ENCODE measurements at regions not wholly inside any gene's neighbourhood (a gene's known extent, or its start where the extent isn't known, plus 50 kb on each side); places are given as distances from the start of the nearest gene placed in this dataset.
A peak's percentile ranks its signal among the peaks of the same experiment; 100 is the strongest.

DNA sequence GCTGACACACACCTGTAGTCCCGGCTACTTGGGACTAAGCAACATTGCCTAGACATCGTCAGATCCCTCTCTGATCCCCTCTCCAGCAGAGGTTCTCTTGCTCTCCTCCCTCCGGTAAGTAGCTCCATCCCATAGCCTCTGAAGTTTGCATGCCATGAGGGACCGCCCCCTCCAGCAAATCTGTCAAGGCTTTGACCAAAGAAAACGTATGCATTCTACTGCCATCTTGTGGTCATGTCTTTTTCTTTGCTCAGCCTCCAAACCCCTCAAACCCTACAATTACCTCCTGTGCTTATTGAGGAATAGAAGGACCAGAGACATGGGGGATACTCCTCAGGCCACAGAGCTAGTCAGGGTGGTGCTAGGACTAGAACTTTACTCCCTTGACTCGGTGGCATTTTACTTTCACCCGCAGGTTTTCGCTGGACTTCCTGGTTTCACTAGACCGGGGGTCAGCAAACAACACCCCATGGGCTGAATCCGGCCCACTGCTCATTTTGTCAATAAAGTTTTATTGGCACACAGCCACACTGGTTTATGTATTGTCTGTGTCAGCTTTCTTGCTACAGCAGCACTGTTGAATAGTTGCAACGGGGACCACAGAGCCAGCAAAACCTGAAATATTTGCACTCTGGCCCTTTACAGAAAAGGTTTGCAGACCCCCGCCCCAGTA, 202.6 kb upstream of the FOXK1 start:
- in situ Hi-C loops (cut with MboI): no loop called here
- peak; percentile 40 for TF ChIP-seq MEIS2 (IDR thresholded peaks at IDR 0.05; ENCODE audit: partially characterized antibody)
- no peak for TF ChIP-seq COPS2 (conservative IDR thresholded peaks at IDR 0.05)
- TF ChIP-seq RAD21 (CRISPR knock-in tag; conservative IDR thresholded peaks at IDR 0.05 in 1 of 2, IDR thresholded peaks at IDR 0.05 in 1 of 2): peak; percentile 20 to 66; a peak in 2 of 4 replicates
- TF ChIP-seq XRCC5 (IDR thresholded peaks at IDR 0.05; ENCODE audit: low read depth, low read length): 0 out of 2 replicates have a peak, but pooled peaks have one; percentile 29
- TF ChIP-seq CTCF (IDR thresholded peaks at IDR 0.05 in 2 of 3, conservative IDR thresholded peaks at IDR 0.05 in 1 of 3; ENCODE audit: insufficient read depth in 2 of 3, low read depth in 1 of 3, low read length in 3 of 3): peak; percentile 53 to 64 (median 58)
- TF ChIP-seq, protein P1, sequence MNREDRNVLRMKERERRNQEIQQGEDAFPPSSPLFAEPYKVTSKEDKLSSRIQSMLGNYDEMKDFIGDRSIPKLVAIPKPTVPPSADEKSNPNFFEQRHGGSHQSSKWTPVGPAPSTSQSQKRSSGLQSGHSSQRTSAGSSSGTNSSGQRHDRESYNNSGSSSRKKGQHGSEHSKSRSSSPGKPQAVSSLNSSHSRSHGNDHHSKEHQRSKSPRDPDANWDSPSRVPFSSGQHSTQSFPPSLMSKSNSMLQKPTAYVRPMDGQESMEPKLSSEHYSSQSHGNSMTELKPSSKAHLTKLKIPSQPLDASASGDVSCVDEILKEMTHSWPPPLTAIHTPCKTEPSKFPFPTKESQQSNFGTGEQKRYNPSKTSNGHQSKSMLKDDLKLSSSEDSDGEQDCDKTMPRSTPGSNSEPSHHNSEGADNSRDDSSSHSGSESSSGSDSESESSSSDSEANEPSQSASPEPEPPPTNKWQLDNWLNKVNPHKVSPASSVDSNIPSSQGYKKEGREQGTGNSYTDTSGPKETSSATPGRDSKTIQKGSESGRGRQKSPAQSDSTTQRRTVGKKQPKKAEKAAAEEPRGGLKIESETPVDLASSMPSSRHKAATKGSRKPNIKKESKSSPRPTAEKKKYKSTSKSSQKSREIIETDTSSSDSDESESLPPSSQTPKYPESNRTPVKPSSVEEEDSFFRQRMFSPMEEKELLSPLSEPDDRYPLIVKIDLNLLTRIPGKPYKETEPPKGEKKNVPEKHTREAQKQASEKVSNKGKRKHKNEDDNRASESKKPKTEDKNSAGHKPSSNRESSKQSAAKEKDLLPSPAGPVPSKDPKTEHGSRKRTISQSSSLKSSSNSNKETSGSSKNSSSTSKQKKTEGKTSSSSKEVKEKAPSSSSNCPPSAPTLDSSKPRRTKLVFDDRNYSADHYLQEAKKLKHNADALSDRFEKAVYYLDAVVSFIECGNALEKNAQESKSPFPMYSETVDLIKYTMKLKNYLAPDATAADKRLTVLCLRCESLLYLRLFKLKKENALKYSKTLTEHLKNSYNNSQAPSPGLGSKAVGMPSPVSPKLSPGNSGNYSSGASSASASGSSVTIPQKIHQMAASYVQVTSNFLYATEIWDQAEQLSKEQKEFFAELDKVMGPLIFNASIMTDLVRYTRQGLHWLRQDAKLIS (CRISPR knock-in tag; IDR thresholded peaks at IDR 0.05): no peak
- TF ChIP-seq NFATC3 (IDR thresholded peaks at IDR 0.05): no peak
- TF ChIP-seq ZNF239 (CRISPR knock-in tag; IDR thresholded peaks at IDR 0.05): no peak
- TF ChIP-seq SMC3 (conservative IDR thresholded peaks at IDR 0.05; ENCODE audit: insufficient read depth, low read depth, low read length): peak; percentile 56

More for the DNA sequence above, 202.6 kb upstream of the FOXK1 start:
- no peaks in the 10 kb centered on the region; the same call in 1 of the 2 replicates for H3K9me3 ChIP-seq (replicated peaks; ENCODE audit: control insufficient read depth, insufficient read depth, low read depth, low read length)
- H3K27ac ChIP-seq (ENCODE audit: extremely low read depth, low read depth, low read length): no peak overlapping the region
- H3K79me2 ChIP-seq (ENCODE audit: control insufficient read depth, insufficient read depth, low read length): no peaks in the 10 kb centered on the region
- H2AFZ ChIP-seq (ENCODE audit: low read depth, low read length): no peak overlapping the region
- intact Hi-C loops (cut with micrococcal nuclease): loop anchor here (2.0 kb wide), 1 partner anchor 253 kb away; no protein-coding TSS in a partner anchor
- no peak overlapping the region for H3K4me3 ChIP-seq
- DNase-seq (ENCODE audit: extremely low read depth in 1 of 4, low spot score in 3 of 4) (peak; percentile 64 to 74 (median 66)), FAIRE-seq (peak; percentile 93), ATAC-seq (peak; percentile 94)
- H3K27me3 ChIP-seq (ENCODE audit: control insufficient read depth in 2 of 2, insufficient read depth in 2 of 2, low read length in 2 of 2): no peaks in the 10 kb centered on the region
- H3K9ac ChIP-seq (ENCODE audit: insufficient read depth in 1 of 2, low read depth in 2 of 2, low read length in 2 of 2): no peak overlapping the region
- POLR2A ChIA-PET: no interaction called here
- WGBS (ENCODE audit: insufficient coverage, low coverage, missing lambda C conversion rate): under 1% methylated on average over 12 of the region's 12 CpGs
- H3K4me1 ChIP-seq (replicated peaks in 1 of 2; ENCODE audit: control insufficient read depth in 2 of 2, insufficient read depth in 2 of 2, low read length in 2 of 2): no peaks in the 10 kb centered on the region
- no peaks in the 10 kb centered on the region for H3K36me3 ChIP-seq (ENCODE audit: control insufficient read depth, insufficient read depth, low read length)
- no peaks in the 10 kb centered on the region for H3K9me1 ChIP-seq (ENCODE audit: control insufficient read depth, insufficient read depth, low read length)
- CTCF ChIA-PET (ENCODE audit: low intra/inter-chr PET ratio): interaction anchor here (0.7 kb wide), 1 partner anchor 1175 kb away, joined by 3 read pairs; no protein-coding TSS in a partner anchor
- H4K20me1 ChIP-seq (replicated peaks; ENCODE audit: control insufficient read depth, insufficient read depth, low read length): no peaks in the 10 kb centered on the region
- no TSS peak for BruUV-seq (replicated peaks)
- no peak overlapping the region for H3K4me2 ChIP-seq (ENCODE audit: insufficient read depth, low read length)

Measured in K562 (cell line).